ENCODE measurements at regions not wholly inside any gene's neighbourhood (a gene's known extent, or its start where the extent isn't known, plus 50 kb on each side); places are given as distances from the start of the nearest gene placed in this dataset.

GRCh38 chr15:37480482-37480881 lies 380.1 kb upstream of the MEIS2 start:
- no peak overlapping the region for H3K4me3 ChIP-seq (ENCODE audit: low read depth in 1 of 3, low read length in 3 of 3)

More at GRCh38 chr15:37480482-37480881, 380.1 kb upstream of the MEIS2 start:
- Histone ChIP-seq H3K4me1 (ENCODE audit: control insufficient read depth in 4 of 4, insufficient read depth in 4 of 4, low read length in 3 of 4) (no peaks in the 10 kb centered on the region), H3K36me3 (ENCODE audit: control insufficient read depth in 4 of 4, insufficient read depth in 3 of 4, low read depth in 1 of 4, low read length in 3 of 4) (no peaks in the 10 kb centered on the region), H3K9ac (ENCODE audit: low read depth in 1 of 2, low read length in 2 of 2) (no peak overlapping the region), H3K9me3 (ENCODE audit: control insufficient read depth in 4 of 4, low read length in 3 of 4) (no peaks in the 10 kb centered on the region), H3K27me3 (ENCODE audit: control insufficient read depth in 4 of 4, insufficient read depth in 4 of 4, low read length in 3 of 4) (no peaks in the 10 kb centered on the region), H3K27ac (ENCODE audit: low read depth in 1 of 2, low read length in 2 of 2) (no peak overlapping the region)
- WGBS: 54% methylated on average over 3 of the region's 3 CpGs
- no peak for DNase-seq (ENCODE audit: low spot score)
- TF ChIP-seq ATF3 (IDR thresholded peaks at IDR 0.05) (no peak), HNF4A (conservative IDR thresholded peaks at IDR 0.05) (no peak), CTCF (IDR thresholded peaks at IDR 0.05; ENCODE audit: low read depth, low read length, missing input control) (no peak), JUND (IDR thresholded peaks at IDR 0.05) (no peak), EGR1 (IDR thresholded peaks at IDR 0.05; ENCODE audit: low read depth in 2 of 2) (no peak), FOXA2 (IDR thresholded peaks at IDR 0.05) (no peak), RAD21 (IDR thresholded peaks at IDR 0.05) (no peak), SP1 (IDR thresholded peaks at IDR 0.05) (no peak), GABPA (IDR thresholded peaks at IDR 0.05 in 1 of 2, conservative IDR thresholded peaks at IDR 0.05 in 1 of 2) (no peak), YY1 (IDR thresholded peaks at IDR 0.05) (no peak), FOXA1 (IDR thresholded peaks at IDR 0.05) (no peak), HNF4G (IDR thresholded peaks at IDR 0.05) (no peak), NR2F2 (IDR thresholded peaks at IDR 0.05) (no peak), ZBTB33 (IDR thresholded peaks at IDR 0.05) (no peak), REST (IDR thresholded peaks at IDR 0.05) (no peak)

Measured in liver (tissue), 8 donors.